ENCODE measurements at regions not wholly inside any gene's neighbourhood (a gene's known extent, or its start where the extent isn't known, plus 50 kb on each side); places are given as distances from the start of the nearest gene placed in this dataset.

- peak; percentile 58 for TF ChIP-seq RAD21 (IDR thresholded peaks at IDR 0.05; ENCODE audit: low read depth)
- no peak for TF ChIP-seq POLR2AphosphoS5 (IDR thresholded peaks at IDR 0.05; ENCODE audit: low read depth, low read length)
- no peak for TF ChIP-seq ZFX (IDR thresholded peaks at IDR 0.05)
- no peak for TF ChIP-seq ATF3 (IDR thresholded peaks at IDR 0.05)
- no peak for TF ChIP-seq REST (IDR thresholded peaks at IDR 0.05; ENCODE audit: low read depth)
- peak; percentile 29 to 70 (median 60); a peak in 5 of 6 replicates for TF ChIP-seq CTCF (IDR thresholded peaks at IDR 0.05 in 2 of 3, conservative IDR thresholded peaks at IDR 0.05 in 1 of 3; ENCODE audit: borderline replicate concordance in 1 of 3, insufficient read depth in 1 of 3, low read depth in 2 of 3, low read length in 2 of 3)
- TF ChIP-seq POLR2A (IDR thresholded peaks at IDR 0.05; ENCODE audit: borderline replicate concordance, extremely low read depth, insufficient read depth, insufficient read length) = no peak
- Histone ChIP-seq H3K4me2 (ENCODE audit: low read length) (no peak overlapping the region), H3K9me2 (ENCODE audit: insufficient read depth) (no peaks in the 10 kb centered on the region), H3K79me2 (ENCODE audit: insufficient read depth, low read length) (no peaks in the 10 kb centered on the region), H3K36me3 (ENCODE audit: control insufficient read depth in 1 of 2, insufficient read depth in 2 of 2, low read length in 2 of 2) (no peaks in the 10 kb centered on the region), H3K27ac (ENCODE audit: low read depth, low read length) (no peak overlapping the region), H3K9ac (ENCODE audit: low read length) (no peak overlapping the region), H3K9me3 (ENCODE audit: control insufficient read depth in 1 of 2, insufficient read depth in 1 of 2, low read depth in 1 of 2, low read length in 2 of 2) (no peaks in the 10 kb centered on the region), H2AFZ (ENCODE audit: low read depth, low read length, poor library complexity, severe bottlenecking) (no peak overlapping the region), H3K4me3 (replicated peaks in 1 of 2; ENCODE audit: low read depth in 1 of 2, low read length in 2 of 2) (no peak overlapping the region), H4K20me1 (ENCODE audit: insufficient read depth) (no peaks in the 10 kb centered on the region), H3K4me1 (ENCODE audit: control insufficient read depth in 1 of 2, insufficient read depth in 2 of 2, low read length in 2 of 2) (no peaks in the 10 kb centered on the region), H3K27me3 (ENCODE audit: insufficient read depth, low read length) (no peaks in the 10 kb centered on the region)
- intact Hi-C loops (cut with micrococcal nuclease) = loop anchor here (1.0 to 2.0 kb wide), 3 partner anchors 169 to 628 kb away; no protein-coding TSS in a partner anchor
- ATAC-seq (peak; percentile 90), DNase-seq (ENCODE audit: low read depth, low spot score) (peak; percentile 22)
- RAD21 ChIA-PET (ENCODE audit: low non-redundant PET in 1 of 2, low total read pairs in 2 of 2, uncharacterized antibody in 2 of 2, unreplicated experiment in 2 of 2) = interaction anchor here (0.6 kb wide), 2 partner anchors 8 to 629 kb away, joined by 4 read pairs; no protein-coding TSS in a partner anchor
- CTCF ChIA-PET = interaction anchor here (0.8 to 1.4 kb wide), 4 partner anchors 9 to 633 kb away, joined by 3 to 6 read pairs (median 3); no protein-coding TSS in a partner anchor
- POLR2A ChIA-PET = no interaction called here
- BruUV-seq (replicated peaks) = no TSS peak
These were observed 656.8 kb downstream of the METTL4 start for GRCh38 chr18:1914489-1914888.
